SKM-1 (cell line): ENCODE measurements at regions not wholly inside any gene's neighbourhood (a gene's known extent, or its start where the extent isn't known, plus 50 kb on each side); places are given as distances from the start of the nearest gene placed in this dataset.
"Not testable (repeated sequence)": the region's sequence is repeated elsewhere in the genome, so short reads cannot be mapped to it uniquely, and the experiment has no call there.

ENCODE experiments used
- DNase-seq: peaks from one replicate; lab custom pipeline; 2025; ENCODE audit not compliant: unreplicated experiment; lab: John Stamatoyannopoulos, UW

DNA sequence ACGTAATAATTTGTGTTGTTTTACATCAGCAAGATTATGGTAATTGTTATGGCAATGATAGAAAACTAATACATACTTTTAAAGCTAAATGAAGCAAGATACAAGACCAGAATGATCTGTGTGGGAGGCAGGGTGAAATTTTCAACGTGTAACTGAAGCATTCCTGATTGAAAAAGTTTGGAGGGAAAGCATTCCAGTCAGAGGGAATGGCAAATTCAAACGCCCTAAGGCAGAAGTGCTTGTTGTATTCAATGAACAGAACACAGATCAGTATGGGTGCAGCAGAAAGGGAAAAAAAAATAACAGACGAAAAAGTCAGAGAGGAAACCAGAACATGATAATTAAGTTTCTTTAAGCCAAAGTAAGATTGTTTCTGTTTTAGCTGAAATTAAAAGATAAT, 928.5 kb upstream of the SLITRK1 start:
- no peak for DNase-seq

DNA sequence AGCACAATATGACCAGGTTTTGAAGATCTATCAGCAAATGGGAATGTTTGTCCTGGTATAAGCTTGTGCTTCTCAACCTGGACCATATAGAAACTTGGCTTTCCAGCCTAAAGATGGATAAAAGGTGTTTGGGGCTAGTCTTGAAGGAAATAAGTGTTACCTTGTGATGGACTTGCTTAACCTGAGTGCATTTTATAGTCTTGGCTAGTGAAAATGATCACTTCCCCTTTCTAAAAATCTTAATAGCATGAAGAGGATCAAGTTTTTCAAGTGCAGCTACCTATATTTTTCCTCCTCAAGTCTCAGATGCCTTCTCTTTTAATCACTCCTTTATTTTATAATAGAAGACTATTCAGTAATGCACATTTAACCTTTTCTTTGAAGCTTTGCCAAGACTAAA, 919.8 kb upstream of the SLITRK1 start:
- no peak for DNase-seq

DNA sequence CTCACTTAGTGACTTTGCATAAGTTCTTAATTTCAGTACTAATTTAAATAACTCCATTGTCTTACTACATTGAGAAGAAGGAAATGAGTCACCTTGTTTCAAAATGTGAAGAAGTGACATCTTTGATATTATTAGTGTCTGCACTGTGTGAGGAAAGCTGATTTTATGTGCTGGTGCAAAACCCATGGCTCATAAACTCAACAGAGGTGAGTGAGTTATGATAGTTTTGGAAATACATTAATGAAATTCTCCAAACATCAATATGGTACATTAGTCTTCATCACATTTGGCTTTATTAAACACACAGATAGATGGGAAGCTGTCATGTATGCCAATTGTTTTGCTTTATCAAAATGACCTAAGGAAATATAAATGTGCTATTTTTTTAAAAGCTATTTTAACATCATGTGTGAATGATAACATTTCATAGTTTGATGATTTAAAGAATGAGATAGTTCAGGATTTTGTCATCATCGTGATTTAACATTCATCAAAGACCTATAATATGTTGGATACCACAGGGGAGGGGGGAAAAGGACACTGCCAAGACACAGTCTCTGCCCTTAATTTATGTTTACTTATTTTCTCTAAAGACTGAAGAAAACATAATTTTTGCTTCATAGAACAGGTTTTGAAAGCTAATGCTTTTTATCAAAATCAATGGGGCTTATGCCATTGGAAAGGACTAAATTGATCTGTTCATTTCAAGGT, 902.3 kb upstream of the SLITRK1 start:
- no peak for DNase-seq

DNA sequence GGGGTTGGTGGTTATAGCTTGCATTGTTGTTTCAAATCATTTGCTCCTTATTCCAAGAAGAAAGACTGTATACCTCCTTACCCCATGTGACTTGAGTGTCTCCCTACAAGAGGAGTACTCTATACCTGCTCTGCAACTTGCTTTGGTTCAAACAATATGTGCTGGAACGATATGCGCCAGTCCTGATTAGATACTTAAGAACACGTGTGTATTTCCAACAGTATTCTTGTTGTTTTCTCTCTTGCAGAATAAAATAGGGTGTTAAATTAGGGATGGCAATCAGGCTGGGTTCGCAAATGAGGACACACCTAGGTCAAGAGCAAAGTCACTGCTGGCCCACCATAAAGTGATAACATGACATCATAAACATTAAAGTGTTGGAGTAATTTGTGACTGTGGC, 895.0 kb upstream of the SLITRK1 start:
- no peak for DNase-seq

DNA sequence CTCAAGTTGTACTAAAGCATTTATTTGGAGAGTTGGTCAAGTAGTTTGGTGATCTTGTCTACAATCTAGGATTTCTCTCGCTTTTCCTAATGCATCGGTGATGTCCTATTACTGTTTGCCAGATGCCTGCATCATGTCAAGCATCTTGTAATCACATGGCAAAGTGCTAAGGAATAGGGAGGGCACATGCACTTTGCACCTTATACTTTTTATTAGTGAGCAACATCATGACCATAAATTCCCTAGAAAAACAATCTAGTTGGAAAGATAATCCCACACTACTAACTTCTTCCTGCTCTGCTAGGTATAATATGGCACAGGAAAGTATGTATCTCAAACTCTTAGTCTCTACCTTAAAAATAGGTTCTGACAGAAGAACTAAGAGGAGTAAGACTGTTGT, 894.3 kb upstream of the SLITRK1 start:
- no peak for DNase-seq

DNA sequence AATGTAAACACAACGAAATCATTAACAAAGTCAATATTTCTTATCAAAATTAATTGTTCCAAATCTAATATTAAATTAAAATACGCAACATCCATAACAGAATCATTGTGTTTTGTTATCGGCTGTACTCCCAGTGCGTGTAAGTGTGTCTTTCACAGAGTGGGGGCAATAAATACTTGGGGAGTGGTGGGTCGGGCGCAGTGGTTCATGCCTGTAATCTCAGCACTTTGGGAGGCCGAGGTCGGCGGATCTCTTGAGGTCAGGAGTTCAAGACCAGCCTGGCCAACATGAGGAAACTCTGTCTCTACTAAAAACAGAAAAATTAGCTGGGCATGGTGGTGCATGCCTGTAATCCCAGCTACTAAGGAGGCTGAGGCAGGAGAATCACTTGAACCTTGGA, 893.6 kb upstream of the SLITRK1 start:
- DNase-seq = not testable (repeated sequence)

DNA sequence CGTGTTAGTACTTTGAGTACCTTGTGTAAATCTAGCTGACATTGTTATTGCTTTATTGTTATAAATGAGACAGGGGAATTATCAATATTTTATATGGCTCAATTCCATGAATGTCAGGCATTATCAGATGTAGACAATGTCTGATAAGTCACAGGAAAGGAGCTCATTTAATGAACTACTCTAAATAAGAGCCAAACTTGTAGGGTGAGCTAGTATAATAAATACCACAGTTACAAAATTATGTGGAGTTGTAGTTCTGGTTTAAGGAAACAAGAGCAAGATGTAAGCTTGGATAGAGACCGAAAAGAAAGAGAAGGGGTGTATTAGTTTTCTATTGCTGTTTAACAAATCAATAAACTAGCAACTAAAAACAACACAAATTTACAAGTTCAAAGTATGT, 891.8 kb upstream of the SLITRK1 start:
- no peak for DNase-seq

DNA sequence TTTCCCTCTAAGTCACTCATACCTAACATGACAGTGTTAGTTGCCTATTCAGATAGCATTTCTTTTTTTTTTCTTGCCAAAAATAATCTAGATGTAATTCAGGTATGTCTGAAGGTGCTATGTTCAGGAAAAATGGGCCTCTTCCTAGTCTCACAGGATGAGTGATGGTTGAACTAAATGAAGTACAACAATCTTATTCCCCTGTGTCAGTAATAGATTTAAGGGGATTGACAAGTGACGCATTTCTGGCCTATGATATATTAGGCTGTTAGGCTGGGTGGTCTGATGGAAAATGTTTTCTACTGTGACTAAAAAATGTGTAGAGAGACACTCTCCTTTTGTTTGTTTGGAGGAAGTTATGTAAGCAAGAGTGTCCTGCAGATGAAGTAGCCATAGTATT, 878.7 kb upstream of the SLITRK1 start:
- no peak for DNase-seq

DNA sequence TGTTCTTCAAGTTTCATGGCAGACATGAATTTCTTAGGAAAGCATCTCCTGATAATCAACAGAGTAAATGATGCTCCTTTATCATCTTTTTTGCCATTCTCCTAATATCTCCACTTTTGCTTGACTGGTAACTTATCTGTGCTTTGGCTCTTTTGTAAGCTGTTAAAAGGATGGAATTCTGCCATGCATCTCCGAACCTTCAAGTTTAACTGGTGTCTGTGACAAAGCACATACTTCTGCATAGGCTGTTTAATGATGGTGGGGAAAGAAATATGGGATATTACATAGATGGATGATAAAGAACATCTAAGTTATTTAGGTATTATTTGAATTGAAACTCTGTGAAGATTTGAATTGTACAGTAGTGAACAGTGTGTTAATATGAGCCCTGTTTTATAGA, 866.9 kb upstream of the SLITRK1 start:
- DNase-seq = no peak

DNA sequence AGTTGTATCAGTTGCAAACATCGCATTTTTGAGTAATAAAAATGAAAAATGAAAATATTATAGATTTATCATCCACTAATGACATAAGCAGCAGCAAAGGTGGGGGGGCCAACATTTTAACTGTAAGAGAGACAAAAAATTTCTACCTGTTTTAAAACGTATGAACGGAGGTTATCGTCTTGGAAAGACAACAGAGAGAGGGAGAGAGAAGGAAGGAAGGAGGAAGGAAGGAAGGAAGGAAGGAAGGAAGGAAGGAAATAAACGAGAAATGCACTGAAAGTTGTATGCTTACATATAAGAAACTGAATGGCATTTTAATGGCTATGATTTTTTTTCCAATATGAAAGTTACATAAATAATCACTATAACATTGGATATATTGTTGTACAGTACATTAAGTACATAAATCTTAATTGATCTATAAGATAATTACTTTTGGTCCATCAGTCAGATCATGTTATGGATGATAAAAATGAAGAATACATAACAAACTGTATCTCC, 862.8 kb upstream of the SLITRK1 start:
- DNase-seq = no peak

DNA sequence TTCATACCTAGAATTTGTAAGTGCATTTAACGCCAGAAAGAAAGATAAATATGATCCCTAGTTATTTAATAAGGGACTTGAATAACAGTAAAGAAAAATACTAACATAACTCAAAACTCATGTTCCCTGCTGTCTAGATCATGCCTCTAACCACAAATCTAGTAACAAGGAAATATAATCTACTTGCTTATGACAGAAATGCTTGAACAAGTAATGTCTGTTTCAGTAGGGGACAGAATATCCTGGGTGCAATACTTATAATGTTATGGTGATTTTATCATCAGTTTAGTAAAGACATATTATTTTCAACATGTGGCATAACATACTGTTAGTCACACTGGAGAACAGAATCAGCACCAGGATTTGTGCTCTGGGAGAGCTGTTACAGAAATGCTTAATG, 861.9 kb upstream of the SLITRK1 start:
- no peak for DNase-seq

DNA sequence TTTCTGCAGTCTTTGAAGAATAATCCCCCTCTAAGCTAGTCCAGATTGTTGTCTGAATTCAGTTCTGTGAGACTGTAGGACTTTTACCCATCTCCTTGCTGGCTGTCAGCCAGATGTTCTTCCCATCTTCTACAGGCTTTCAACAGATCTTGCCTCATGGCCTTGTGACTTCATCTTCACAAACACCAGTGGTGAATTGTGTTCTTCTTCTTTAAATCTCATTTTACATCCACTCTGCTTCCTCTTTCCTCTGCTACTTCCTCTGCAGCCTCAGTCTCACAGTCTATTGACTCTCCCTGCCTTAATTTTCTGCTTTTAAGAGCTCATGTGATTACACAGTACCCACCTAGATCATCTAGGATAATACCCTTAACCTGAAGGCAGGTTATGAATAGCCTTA, 859.0 kb upstream of the SLITRK1 start:
- peak; percentile 55 for DNase-seq

DNA sequence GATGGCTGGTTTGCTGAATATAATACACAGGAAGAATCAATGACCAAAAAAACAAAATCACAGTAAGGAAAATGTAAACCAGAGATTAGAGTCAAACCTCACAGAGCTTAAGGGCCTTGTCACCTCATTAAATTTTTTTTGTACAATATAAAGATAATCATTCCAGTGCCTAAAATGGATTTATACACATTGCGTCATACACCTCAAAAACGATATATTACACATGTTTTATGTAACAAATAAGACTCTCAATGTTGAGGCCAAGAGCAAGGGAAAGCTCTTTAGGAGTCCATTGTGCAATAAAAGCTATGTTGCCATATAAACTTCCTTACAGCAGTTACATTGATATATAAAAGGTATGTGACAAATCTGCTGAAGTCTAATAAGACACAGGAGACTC, 856.7 kb upstream of the SLITRK1 start:
- DNase-seq = no peak

DNA sequence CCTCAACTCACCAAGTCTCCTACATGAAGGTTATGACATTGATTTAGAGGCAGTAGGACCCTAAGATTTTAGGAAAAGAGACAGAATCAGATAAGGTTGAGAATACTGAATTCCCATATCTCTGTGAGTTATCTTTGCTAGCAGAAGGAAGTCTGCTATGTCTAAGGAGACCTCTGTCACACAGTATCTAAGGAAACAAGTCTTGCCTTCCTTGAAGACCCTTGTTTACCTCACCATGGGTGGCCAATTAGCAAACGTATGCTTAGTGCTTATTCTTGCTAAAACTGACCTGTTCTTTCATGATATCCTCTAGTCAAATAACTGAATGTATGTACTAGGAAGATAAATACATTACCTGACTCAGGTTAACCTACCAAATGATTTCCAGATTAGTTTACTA, 855.4 kb upstream of the SLITRK1 start:
- DNase-seq = no peak

DNA sequence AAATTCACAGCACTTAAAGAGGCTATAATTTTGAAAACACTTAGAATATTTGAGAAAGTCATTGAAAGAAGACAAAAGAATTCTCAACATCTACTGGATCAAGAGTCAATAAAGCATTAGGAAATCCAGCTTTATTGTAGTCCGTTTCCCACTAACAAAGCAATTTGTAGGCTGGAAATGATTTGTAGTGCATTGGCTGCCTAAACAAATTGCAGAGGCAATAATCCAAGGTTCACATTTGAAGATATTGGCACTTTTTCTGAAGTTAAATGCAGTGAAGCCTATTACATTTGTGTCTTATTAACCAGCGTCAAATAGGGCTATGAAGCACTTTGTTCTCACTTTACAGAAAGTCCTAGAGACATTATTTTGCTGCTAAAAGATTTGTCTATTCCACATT, 848.1 kb upstream of the SLITRK1 start:
- no peak for DNase-seq

DNA sequence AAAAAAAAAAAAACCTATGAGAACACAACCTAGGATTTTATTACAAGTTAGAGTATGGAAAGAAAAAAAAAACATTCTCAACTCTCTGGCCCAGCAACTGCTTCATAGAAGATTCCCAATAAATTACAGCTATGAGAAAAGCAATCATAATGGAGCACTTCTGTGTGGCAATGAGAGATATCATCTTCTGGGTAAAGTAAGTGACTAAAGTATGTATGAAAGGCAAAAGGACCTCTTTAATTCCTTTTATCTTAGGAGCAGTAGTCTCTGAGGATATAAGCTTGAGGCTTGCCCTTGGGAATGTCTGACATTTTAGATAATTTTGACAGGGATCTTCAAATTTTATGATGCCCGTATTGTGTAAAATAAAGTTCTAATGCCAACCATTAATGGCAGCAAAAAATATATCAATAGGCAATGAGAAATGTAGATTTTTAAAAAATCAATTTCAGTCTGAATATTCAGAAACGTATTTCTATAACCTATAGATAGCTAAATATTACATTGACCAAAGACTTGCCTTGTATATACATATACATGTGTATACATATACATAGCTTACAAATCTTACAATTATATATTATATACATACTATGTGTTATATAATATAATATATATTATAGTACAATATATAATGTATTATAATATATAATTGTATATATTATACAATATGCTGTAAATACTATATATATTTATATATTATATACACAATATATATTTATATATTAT, 823.9 kb upstream of the SLITRK1 start:
- no peak for DNase-seq

DNA sequence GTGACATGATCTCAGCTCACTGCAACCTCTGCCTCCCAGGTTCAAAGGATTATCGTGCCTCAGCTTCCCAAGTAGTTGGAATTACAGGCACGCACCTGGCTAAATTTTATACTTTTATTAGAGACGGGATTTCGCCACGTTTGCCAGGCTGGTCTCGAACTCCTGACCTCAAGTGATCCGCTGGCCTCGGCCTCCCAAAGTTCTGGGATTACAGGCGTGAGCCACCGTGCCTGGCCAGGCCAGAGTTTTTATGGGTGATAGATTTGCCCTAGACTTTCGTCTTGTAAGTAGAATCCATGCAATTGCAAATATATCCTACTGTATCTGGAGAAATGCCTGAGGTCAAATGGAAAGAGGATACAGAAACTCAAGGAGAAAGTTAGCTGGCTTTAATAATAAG, 819.9 kb upstream of the SLITRK1 start:
- no peak for DNase-seq

DNA sequence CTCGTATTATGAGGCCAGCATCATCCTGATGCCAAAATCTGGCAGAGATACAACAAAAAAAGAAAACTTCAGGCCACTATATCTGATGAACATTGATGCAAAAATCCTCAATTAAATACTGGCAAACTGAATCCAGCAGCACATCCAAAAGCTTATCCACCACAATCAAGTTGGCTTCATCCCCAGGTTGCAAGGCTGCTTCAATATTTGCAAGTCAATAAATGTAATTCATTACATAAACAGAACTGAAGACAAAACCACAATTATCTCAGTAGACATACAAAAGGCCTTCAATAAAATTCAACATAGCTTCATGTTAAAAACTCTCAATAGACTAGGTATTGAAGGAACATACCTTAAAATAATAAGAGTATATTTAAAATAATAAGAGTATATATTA, 815.3 kb upstream of the SLITRK1 start:
- DNase-seq = not testable (repeated sequence)

DNA sequence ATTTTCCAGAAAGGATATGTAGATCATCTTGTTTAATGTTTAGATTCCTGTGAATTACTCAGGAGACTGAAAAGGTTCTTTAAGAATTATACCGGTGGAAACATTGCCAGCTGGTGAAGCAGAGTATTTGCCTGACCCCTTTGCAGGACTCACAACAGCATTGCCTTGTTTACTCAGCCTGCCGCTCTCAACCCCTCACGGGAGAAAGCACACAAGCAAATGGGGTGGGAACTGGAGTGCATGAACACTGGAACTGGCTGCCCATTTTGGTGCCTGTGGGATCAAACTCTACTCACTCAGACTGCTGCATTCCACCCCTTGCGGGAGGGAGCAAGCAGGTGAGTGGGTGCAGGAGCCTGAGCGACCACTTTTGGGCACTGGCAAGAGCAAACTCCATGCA, 804.7 kb upstream of the SLITRK1 start:
- no peak for DNase-seq

DNA sequence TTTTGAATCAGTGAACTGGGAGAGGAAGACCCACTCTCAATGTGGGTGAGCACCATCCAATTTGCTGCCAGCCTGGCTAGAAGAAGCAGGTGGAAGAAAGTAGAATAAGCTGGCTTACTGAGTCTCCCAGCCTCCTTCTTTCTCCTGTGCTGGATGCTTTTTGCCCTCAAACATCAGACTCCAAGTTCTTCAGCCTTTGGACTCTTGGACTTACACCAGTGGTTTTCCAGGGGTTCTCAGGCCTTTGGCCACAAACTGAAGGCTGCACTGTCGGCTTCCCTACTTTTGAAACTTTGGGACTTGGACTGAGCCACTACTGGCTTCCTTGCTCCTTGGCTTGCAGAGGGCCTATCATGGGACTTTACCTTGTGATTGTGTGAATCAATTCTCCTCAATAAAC, 804.2 kb upstream of the SLITRK1 start:
- DNase-seq = no peak

DNA sequence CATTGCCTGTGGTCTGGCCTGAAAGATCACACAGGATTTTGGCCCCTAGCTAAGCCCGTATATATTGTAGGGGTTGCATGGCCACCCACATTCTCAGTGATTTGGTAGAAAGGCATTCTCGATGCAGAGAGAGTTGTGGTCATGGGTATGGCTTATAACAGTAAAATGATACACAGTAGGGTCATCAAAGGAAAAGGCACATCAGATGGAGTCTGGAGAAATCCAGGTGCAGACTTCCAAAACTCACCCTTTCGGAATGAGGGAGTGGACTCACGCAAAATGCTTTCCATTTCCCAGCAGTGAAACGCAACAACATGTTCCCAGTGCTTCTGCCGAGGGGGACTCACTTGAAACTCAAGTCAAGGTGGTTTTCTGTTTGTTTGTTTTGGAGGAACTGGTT, 802.5 kb upstream of the SLITRK1 start:
- no peak for DNase-seq

DNA sequence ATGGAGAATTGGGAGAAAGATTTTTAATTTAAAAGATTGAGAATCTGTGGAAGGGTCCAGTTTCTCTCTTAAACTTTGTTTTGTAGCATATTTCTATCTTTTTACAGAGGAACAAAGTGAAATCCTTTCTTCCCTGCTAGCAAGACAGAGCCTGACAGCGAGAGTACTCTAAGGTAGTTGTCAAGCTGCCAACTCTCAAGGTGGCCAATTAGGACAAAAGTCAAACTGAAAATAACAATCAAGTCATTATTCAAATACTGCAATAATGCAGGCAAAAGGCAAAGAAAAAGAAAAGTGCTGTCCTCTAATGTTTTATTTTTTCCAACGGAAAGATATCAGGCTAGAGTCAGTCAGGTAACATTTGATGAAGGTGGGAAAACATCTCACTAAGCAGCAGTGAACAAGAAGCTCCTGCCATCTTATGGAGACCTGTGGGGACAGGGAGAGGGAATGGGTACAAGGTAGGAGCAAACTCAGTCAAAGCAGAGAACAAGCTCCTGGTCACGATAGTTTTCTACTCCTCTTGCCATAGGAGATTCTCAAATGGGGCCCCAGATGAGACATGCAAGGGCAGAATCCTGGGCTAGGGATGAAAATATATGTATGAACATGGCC, 801.9 kb upstream of the SLITRK1 start:
- no peak for DNase-seq
